HCT116 (cell line): ENCODE measurements at regions not wholly inside any gene's neighbourhood (a gene's known extent, or its start where the extent isn't known, plus 50 kb on each side); places are given as distances from the start of the nearest gene placed in this dataset.

Experiments used
- ATAC-seq: fragments of 200-7000 bp; cut with Tn5 transposase; 2 replicates; pipeline ENCODE4 v1.9.1; 2020; ENCODE audit warnings: mild to moderate bottlenecking, moderate library complexity
- BruUV-seq: library from RNA; stranded (reverse); fragments of 400-500 nt; replicated peaks from 2 replicates; lab custom pipeline; 2021; lab: Mats Ljungman, UMichigan
- CTCF ChIA-PET: fragments of 300-600 bp; sonication (Branson Sonifier 250); formaldehyde crosslinking; loops from one replicate; lab custom pipeline; 2021; ENCODE audit warnings: antibody characterized with exemption; lab: Charles Lee
- POLR2A ChIA-PET: fragments of 300-600, 350-600 bp; sonication (Branson Sonifier 250); formaldehyde crosslinking; loops from one replicate; lab custom pipeline; 2021; ENCODE audit warnings: antibody characterized with exemption; lab: Charles Lee
- RAD21 ChIA-PET, 2 experiments: fragments of 300-600 bp; sonication (Branson Sonifier 250); formaldehyde crosslinking; loops; one replicate each; lab custom pipeline; 2023; ENCODE audit warnings: low total read pairs in 2 of 2; ENCODE audit not compliant: uncharacterized antibody in 2 of 2, unreplicated experiment in 2 of 2, low non-redundant PET in 1 of 2; lab: Charles Lee
- DNase-seq: peaks from one replicate; pipeline ENCODE4 v3.0.0-alpha.2; 2010; ENCODE audit warnings: low read depth, low spot score
- H2AFZ ChIP-seq: fragments of 200-600 bp; shearing (Covaris generic), sonication (generic); 2 replicates; pipeline ENCODE4 v1.6.1; 2017; ENCODE audit warnings: low read depth, mixed run types, mixed read lengths, antibody characterized with exemption, low read length; ENCODE audit not compliant: poor library complexity, severe bottlenecking
- H3K27ac ChIP-seq: 2 replicates; pipeline ENCODE4 v1.5.1; 2012; ENCODE audit warnings: low read depth, low read length
- H3K27me3 ChIP-seq: fragments of 200-600 bp; sonication (generic); 2 replicates; pipeline ENCODE4 v1.6.1; 2016; ENCODE audit warnings: mixed run types, low read length, mixed read lengths; ENCODE audit not compliant: insufficient read depth
- H3K36me3 ChIP-seq, 2 experiments: fragments of 200-500 bp in 1 of 2; fragments of 200-600 bp in 1 of 2; sonication (Bioruptor generic) in 1 of 2; sonication (generic) in 1 of 2; 2 replicates each; pipeline versions ENCODE4 v1.5.1 to v1.6.1; 2014 to 2016; ENCODE audit warnings: low read length in 2 of 2, inconsistent platforms in 1 of 2, mixed read lengths in 1 of 2, mixed run types in 1 of 2; ENCODE audit not compliant: insufficient read depth in 2 of 2, control insufficient read depth in 1 of 2
- H3K4me1 ChIP-seq, 2 experiments: fragments of 200-600 bp in 1 of 2; sonication (generic) in 1 of 2; 2 replicates each; pipeline versions ENCODE4 v1.5.1 to v1.6.1; 2012 to 2017; ENCODE audit warnings: low read length in 2 of 2, inconsistent platforms in 1 of 2, mild to moderate bottlenecking in 1 of 2, mixed read lengths in 1 of 2, mixed run types in 1 of 2, moderate library complexity in 1 of 2; ENCODE audit not compliant: insufficient read depth in 2 of 2, control insufficient read depth in 1 of 2
- H3K4me2 ChIP-seq: fragments of 200-600 bp; sonication (generic); 2 replicates; pipeline ENCODE4 v1.6.1; 2017; ENCODE audit warnings: mixed run types, low read length, mixed read lengths
- H3K4me3 ChIP-seq, 2 experiments: fragments of 200-600 bp in 1 of 2; sonication (generic) in 1 of 2; replicated peaks in 1 of 2; 2 replicates each; pipeline ENCODE4 v1.5.1; 2011 to 2016; ENCODE audit warnings: low read length in 2 of 2, control low read depth in 1 of 2, low read depth in 1 of 2, mild to moderate bottlenecking in 1 of 2, mixed read lengths in 1 of 2, mixed run types in 1 of 2
- H3K79me2 ChIP-seq: fragments of 200-600 bp; sonication (generic); 2 replicates; pipeline ENCODE4 v1.6.1; 2017; ENCODE audit warnings: mild to moderate bottlenecking, mixed run types, low read length, moderate library complexity, mixed read lengths; ENCODE audit not compliant: insufficient read depth
- H3K9ac ChIP-seq: fragments of 200-600 bp; sonication (generic); 2 replicates; pipeline ENCODE4 v1.6.1; 2016; ENCODE audit warnings: low read length, mixed read lengths
- H3K9me2 ChIP-seq: fragments of 200-600 bp; sonication (generic), shearing (Covaris generic); 2 replicates; pipeline ENCODE4 v1.6.1; 2017; ENCODE audit warnings: mixed run types, mild to moderate bottlenecking, moderate library complexity; ENCODE audit not compliant: insufficient read depth
- H3K9me3 ChIP-seq, 2 experiments: fragments of 200-500 bp in 1 of 2; fragments of 200-600 bp in 1 of 2; sonication (Bioruptor generic) in 1 of 2; sonication (generic) in 1 of 2; 2 replicates each; pipeline ENCODE4 v1.6.1; 2014 to 2017; ENCODE audit warnings: low read length in 2 of 2, mixed read lengths in 2 of 2, inconsistent platforms in 1 of 2, low read depth in 1 of 2, mild to moderate bottlenecking in 1 of 2, mixed run types in 1 of 2, moderate library complexity in 1 of 2; ENCODE audit not compliant: control insufficient read depth in 1 of 2, insufficient read depth in 1 of 2
- H4K20me1 ChIP-seq: fragments of 200-600 bp; sonication (generic), shearing (Covaris generic); 2 replicates; pipeline ENCODE4 v1.6.1; 2017; ENCODE audit warnings: mixed run types, mild to moderate bottlenecking, moderate library complexity; ENCODE audit not compliant: insufficient read depth
- ATF3 ChIP-seq: IDR thresholded peaks from 2 replicates; pipeline ENCODE4 v1.6.1; 2012
- CBX3 ChIP-seq: IDR thresholded peaks from 2 replicates; pipeline ENCODE4 v1.6.1; 2012; ENCODE audit warnings: low read depth
- CTCF ChIP-seq, 3 experiments: fragments of 200-600 bp in 1 of 3; sonication (generic) in 1 of 3; IDR thresholded peaks in 2 of 3; conservative IDR thresholded peaks in 1 of 3; 2 replicates each; pipeline ENCODE4 v1.5.1; 2012 to 2017; ENCODE audit warnings: low read depth in 2 of 3, low read length in 2 of 3, antibody characterized with exemption in 1 of 3, borderline replicate concordance in 1 of 3, control low read depth in 1 of 3, mild to moderate bottlenecking in 1 of 3, mixed read lengths in 1 of 3, mixed run types in 1 of 3, moderate library complexity in 1 of 3; ENCODE audit not compliant: insufficient read depth in 1 of 3
- EGR1 ChIP-seq: IDR thresholded peaks from 2 replicates; pipeline ENCODE4 v1.6.1; 2012; ENCODE audit warnings: low read depth
- ELF1 ChIP-seq: IDR thresholded peaks from 2 replicates; pipeline ENCODE4 v1.6.1; 2012; ENCODE audit warnings: low read depth, borderline replicate concordance
- EZH2 ChIP-seq: fragments of 200-600 bp; sonication (generic); IDR thresholded peaks from 2 replicates; pipeline ENCODE4 v1.6.1; 2017; ENCODE audit warnings: antibody characterized with exemption, mixed run types
- FOSL1 ChIP-seq: IDR thresholded peaks from 2 replicates; pipeline ENCODE4 v1.6.1; 2012; ENCODE audit warnings: low read depth
- JUND ChIP-seq: IDR thresholded peaks from 2 replicates; pipeline ENCODE4 v1.6.1; 2012
- MAX ChIP-seq: IDR thresholded peaks from 2 replicates; pipeline ENCODE4 v1.6.1; 2012
- POLR2AphosphoS5 ChIP-seq: IDR thresholded peaks from 2 replicates; pipeline ENCODE4 v1.6.1; 2011; ENCODE audit warnings: mild to moderate bottlenecking, low read depth, low read length, moderate library complexity
- RAD21 ChIP-seq: IDR thresholded peaks from 2 replicates; pipeline ENCODE4 v1.6.1; 2012; ENCODE audit warnings: low read depth, mild to moderate bottlenecking
- SIN3A ChIP-seq: IDR thresholded peaks from 2 replicates; pipeline ENCODE4 v1.6.1; 2012; ENCODE audit warnings: low read depth
- SP1 ChIP-seq: IDR thresholded peaks from 2 replicates; pipeline ENCODE4 v1.6.1; 2012; ENCODE audit warnings: low read depth
- SRF ChIP-seq: IDR thresholded peaks from 2 replicates; pipeline ENCODE4 v1.6.1; 2012; ENCODE audit warnings: low read depth
- TCF7L2 ChIP-seq: IDR thresholded peaks from 2 replicates; pipeline ENCODE4 v1.7.0; 2011; ENCODE audit warnings: borderline replicate concordance, inconsistent platforms; ENCODE audit not compliant: insufficient read depth, insufficient read length; ENCODE audit errors: extremely low read depth
- YY1 ChIP-seq: IDR thresholded peaks from 2 replicates; pipeline ENCODE4 v1.6.1; 2011; ENCODE audit warnings: low read length, low read depth, moderate library complexity, mild to moderate bottlenecking; ENCODE audit not compliant: insufficient replicate concordance; ENCODE audit errors: extremely low read depth
- intact Hi-C: fragments of 100-400 bp; cut with micrococcal nuclease; formaldehyde crosslinking; loops from 2 replicates; pipeline ENCODE4 v1.10.0; 2022

- no peaks in the 10 kb centered on the region for H3K79me2 ChIP-seq
- no peak overlapping the region for H3K4me3 ChIP-seq
- ATAC-seq, result no peak
- peaks cover 11 to 12% of the 10 kb centered on the region in 2 experiments; a peak in 2 of 4 replicates for H3K9me3 ChIP-seq
- intact Hi-C loops, result no loop called here
- ChIA-PET RAD21 (no interaction called here), POLR2A (no interaction called here), CTCF (no interaction called here)
- no peak for TF ChIP-seq ATF3
- no peaks in the 10 kb centered on the region for H3K9me2 ChIP-seq
- no peak overlapping the region for H2AFZ ChIP-seq
- BruUV-seq, result no TSS peak
- H3K4me2 ChIP-seq, result no peak overlapping the region
- H3K27ac ChIP-seq, result no peak overlapping the region
- H3K27me3 ChIP-seq, result no peaks in the 10 kb centered on the region
- DNase-seq, result no peak
- no peaks in the 10 kb centered on the region for H3K4me1 ChIP-seq
- no peak overlapping the region for H3K9ac ChIP-seq
- no peaks in the 10 kb centered on the region for H3K36me3 ChIP-seq
- no peaks in the 10 kb centered on the region for H4K20me1 ChIP-seq
Observed at GRCh38 chr5:30104872-30105596, 1088.5 kb upstream of the CDH6 start.

- no peak for DNase-seq
- no peaks in the 10 kb centered on the region for H3K9me2 ChIP-seq
- no peak overlapping the region for H3K9ac ChIP-seq
- H3K4me3 ChIP-seq, result no peak overlapping the region
- ChIA-PET POLR2A (no interaction called here), RAD21 (no interaction called here), CTCF (no interaction called here)
- H3K36me3 ChIP-seq, result no peaks in the 10 kb centered on the region
- ATAC-seq, result no peak
- no peak overlapping the region for H3K4me2 ChIP-seq
- intact Hi-C loops, result no loop called here
- no peaks in the 10 kb centered on the region for H3K79me2 ChIP-seq
- H2AFZ ChIP-seq, result no peak overlapping the region
- H4K20me1 ChIP-seq, result no peaks in the 10 kb centered on the region
- no peaks in the 10 kb centered on the region for H3K27me3 ChIP-seq
- H3K9me3 ChIP-seq, result peaks cover 11 to 12% of the 10 kb centered on the region in 2 experiments; a peak in 2 of 4 replicates
- no peaks in the 10 kb centered on the region for H3K4me1 ChIP-seq
- no peak overlapping the region for H3K27ac ChIP-seq
- BruUV-seq, result no TSS peak
- TF ChIP-seq JUND (no peak), POLR2AphosphoS5 (no peak), TCF7L2 (no peak), SIN3A (no peak), SRF (no peak), RAD21 (no peak), FOSL1 (no peak), SP1 (no peak), MAX (no peak), YY1 (no peak), CBX3 (no peak), ATF3 (no peak), ELF1 (no peak), EZH2 (no peak), CTCF (IDR thresholded peaks at IDR 0.05 in 2 of 3, conservative IDR thresholded peaks at IDR 0.05 in 1 of 3; ENCODE audit: borderline replicate concordance in 1 of 3, insufficient read depth in 1 of 3, low read depth in 2 of 3, low read length in 2 of 3) (no peak), EGR1 (no peak)
Observed at GRCh38 chr5:30103452-30104202, 1089.9 kb upstream of the CDH6 start.
